ENCODE measurements at regions not wholly inside any gene's neighbourhood (a gene's known extent, or its start where the extent isn't known, plus 50 kb on each side); places are given as distances from the start of the nearest gene placed in this dataset.

GRCh38 chr12:87217491-87217890, 811.7 kb downstream of the C12orf50 start:
- intact Hi-C loops (cut with micrococcal nuclease; ENCODE audit: unreplicated experiment) = no loop called here
- TF ChIP-seq, protein P1, sequence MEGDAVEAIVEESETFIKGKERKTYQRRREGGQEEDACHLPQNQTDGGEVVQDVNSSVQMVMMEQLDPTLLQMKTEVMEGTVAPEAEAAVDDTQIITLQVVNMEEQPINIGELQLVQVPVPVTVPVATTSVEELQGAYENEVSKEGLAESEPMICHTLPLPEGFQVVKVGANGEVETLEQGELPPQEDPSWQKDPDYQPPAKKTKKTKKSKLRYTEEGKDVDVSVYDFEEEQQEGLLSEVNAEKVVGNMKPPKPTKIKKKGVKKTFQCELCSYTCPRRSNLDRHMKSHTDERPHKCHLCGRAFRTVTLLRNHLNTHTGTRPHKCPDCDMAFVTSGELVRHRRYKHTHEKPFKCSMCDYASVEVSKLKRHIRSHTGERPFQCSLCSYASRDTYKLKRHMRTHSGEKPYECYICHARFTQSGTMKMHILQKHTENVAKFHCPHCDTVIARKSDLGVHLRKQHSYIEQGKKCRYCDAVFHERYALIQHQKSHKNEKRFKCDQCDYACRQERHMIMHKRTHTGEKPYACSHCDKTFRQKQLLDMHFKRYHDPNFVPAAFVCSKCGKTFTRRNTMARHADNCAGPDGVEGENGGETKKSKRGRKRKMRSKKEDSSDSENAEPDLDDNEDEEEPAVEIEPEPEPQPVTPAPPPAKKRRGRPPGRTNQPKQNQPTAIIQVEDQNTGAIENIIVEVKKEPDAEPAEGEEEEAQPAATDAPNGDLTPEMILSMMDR (IDR thresholded peaks at IDR 0.05; ENCODE audit: unreplicated experiment) = no peak
- CTCF ChIA-PET = no interaction called here
- no TSS peak for BruUV-seq (replicated peaks)
- H3K9me3 Mint-ChIP-seq (ENCODE audit: low read depth, unreplicated experiment) = no peaks in the 10 kb centered on the region
- H3K27ac Mint-ChIP-seq (ENCODE audit: unreplicated experiment) = no peak overlapping the region
- no peaks in the 10 kb centered on the region for H3K4me1 Mint-ChIP-seq (ENCODE audit: low read depth, unreplicated experiment)
- no peak overlapping the region for H3K4me3 Mint-ChIP-seq (ENCODE audit: low read depth, unreplicated experiment)
- DNase-seq = no peak
- no peaks in the 10 kb centered on the region for H3K27me3 Mint-ChIP-seq (ENCODE audit: unreplicated experiment)
- H3K36me3 Mint-ChIP-seq (ENCODE audit: insufficient read depth, unreplicated experiment) = no peaks in the 10 kb centered on the region

GRCh38 chr12:87216436-87216835, 812.8 kb downstream of the C12orf50 start:
- CTCF ChIA-PET = no interaction called here
- no peak for DNase-seq
- no peak overlapping the region for H3K4me3 Mint-ChIP-seq (ENCODE audit: low read depth, unreplicated experiment)
- TF ChIP-seq, protein P1 (IDR thresholded peaks at IDR 0.05; ENCODE audit: unreplicated experiment) = no peak
- H3K9me3 Mint-ChIP-seq (ENCODE audit: low read depth, unreplicated experiment) = no peaks in the 10 kb centered on the region
- no peak overlapping the region for H3K27ac Mint-ChIP-seq (ENCODE audit: unreplicated experiment)
- intact Hi-C loops (cut with micrococcal nuclease; ENCODE audit: unreplicated experiment) = no loop called here
- H3K36me3 Mint-ChIP-seq (ENCODE audit: insufficient read depth, unreplicated experiment) = no peaks in the 10 kb centered on the region
- no peaks in the 10 kb centered on the region for H3K4me1 Mint-ChIP-seq (ENCODE audit: low read depth, unreplicated experiment)
- BruUV-seq (replicated peaks) = no TSS peak
- no peaks in the 10 kb centered on the region for H3K27me3 Mint-ChIP-seq (ENCODE audit: unreplicated experiment)

GRCh38 chr12:87202189-87202588, 827.0 kb downstream of the C12orf50 start:
- TF ChIP-seq, protein P1 (IDR thresholded peaks at IDR 0.05; ENCODE audit: unreplicated experiment) = no peak
- intact Hi-C loops (cut with micrococcal nuclease; ENCODE audit: unreplicated experiment) = no loop called here
- Mint-ChIP-seq H3K36me3 (ENCODE audit: insufficient read depth, unreplicated experiment) (no peaks in the 10 kb centered on the region), H3K9me3 (ENCODE audit: low read depth, unreplicated experiment) (peaks cover 14% of the 10 kb centered on the region), H3K27me3 (ENCODE audit: unreplicated experiment) (no peaks in the 10 kb centered on the region), H3K27ac (ENCODE audit: unreplicated experiment) (no peak overlapping the region), H3K4me3 (ENCODE audit: low read depth, unreplicated experiment) (no peak overlapping the region), H3K4me1 (ENCODE audit: low read depth, unreplicated experiment) (no peaks in the 10 kb centered on the region)
- CTCF ChIA-PET = no interaction called here
- no TSS peak for BruUV-seq (replicated peaks)
- DNase-seq = no peak

DNA sequence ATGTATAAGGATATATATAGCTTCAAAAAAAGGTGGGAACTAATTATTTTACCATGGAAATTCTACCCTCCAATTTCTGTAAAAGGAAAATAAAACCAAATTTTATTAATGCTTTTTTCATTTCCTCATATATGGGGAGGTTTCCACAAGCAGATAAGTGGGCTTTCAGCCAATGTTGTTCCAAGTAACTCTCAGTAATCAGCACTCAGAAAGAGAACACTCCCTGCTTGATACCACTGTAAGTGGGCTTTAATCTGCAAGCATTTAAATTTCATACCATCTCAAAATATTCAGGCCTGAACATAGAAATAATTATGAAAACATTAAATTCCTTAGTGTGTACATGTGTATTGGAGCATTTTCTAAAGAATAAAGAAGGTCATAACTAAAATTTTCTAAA, 827.6 kb downstream of the C12orf50 start:
- DNase-seq = no peak
- no peak overlapping the region for H3K27ac Mint-ChIP-seq (ENCODE audit: unreplicated experiment)

More for the DNA sequence above, 827.6 kb downstream of the C12orf50 start:
- Mint-ChIP-seq H3K9me3 (ENCODE audit: low read depth, unreplicated experiment) (peaks cover 12% of the 10 kb centered on the region), H3K36me3 (ENCODE audit: insufficient read depth, unreplicated experiment) (no peaks in the 10 kb centered on the region), H3K4me1 (ENCODE audit: low read depth, unreplicated experiment) (no peaks in the 10 kb centered on the region), H3K27me3 (ENCODE audit: unreplicated experiment) (no peaks in the 10 kb centered on the region), H3K4me3 (ENCODE audit: low read depth, unreplicated experiment) (no peak overlapping the region)
- intact Hi-C loops (cut with micrococcal nuclease; ENCODE audit: unreplicated experiment) = no loop called here
- TF ChIP-seq, protein P1 (IDR thresholded peaks at IDR 0.05; ENCODE audit: unreplicated experiment) = no peak
- CTCF ChIA-PET = no interaction called here
- no TSS peak for BruUV-seq (replicated peaks)
